Common myeloid progenitor, CD34-positive (primary cell): ENCODE measurements at regions not wholly inside any gene's neighbourhood (a gene's known extent, or its start where the extent isn't known, plus 50 kb on each side); places are given as distances from the start of the nearest gene placed in this dataset.
"Not testable (repeated sequence)": the region's sequence is repeated elsewhere in the genome, so short reads cannot be mapped to it uniquely, and the experiment has no call there.

Experiments used
- CTCF ChIA-PET: fragments of 350-600 bp; sonication (Branson Sonifier 250); formaldehyde crosslinking; loops from one replicate; lab custom pipeline; 2021; ENCODE audit warnings: antibody characterized with exemption; lab: Charles Lee
- POLR2A ChIA-PET: fragments of 350-600 bp; sonication (Branson Sonifier 250); formaldehyde crosslinking; loops from one replicate; lab custom pipeline; 2021; ENCODE audit warnings: antibody characterized with exemption; lab: Charles Lee
- DNase-seq, 3 donors: peaks; one replicate each; pipeline versions ENCODE4 v3.0.0 to v3.0.0-alpha.2; 2013
- H3K27ac ChIP-seq, 2 experiments: 1 replicate in 1 of 2; 2 replicates in 1 of 2; pipeline ENCODE4 v1.7.0; 2013; ENCODE audit warnings: inconsistent platforms in 2 of 2, low read length in 2 of 2, mild to moderate bottlenecking in 2 of 2, low read depth in 1 of 2, moderate library complexity in 1 of 2; ENCODE audit not compliant: severe bottlenecking in 2 of 2, insufficient read depth in 1 of 2, poor library complexity in 1 of 2
- H3K27me3 ChIP-seq, 5 experiments: replicated peaks in 2 of 5; 1 replicate in 3 of 5; 2 replicates in 2 of 5; pipeline versions ENCODE4 v1.6.1 to v1.7.0; 2013; ENCODE audit warnings: low read length in 4 of 5, mild to moderate bottlenecking in 2 of 5, moderate library complexity in 2 of 5, inconsistent platforms in 1 of 5; ENCODE audit not compliant: insufficient read depth in 5 of 5, control insufficient read depth in 4 of 5
- H3K36me3 ChIP-seq, 4 experiments: 1 replicate in 2 of 4; 2 replicates in 2 of 4; pipeline versions ENCODE4 v1.6.1 to v1.7.0; 2013; ENCODE audit warnings: low read length in 3 of 4, control low read depth in 1 of 4, mild to moderate bottlenecking in 1 of 4; ENCODE audit not compliant: control insufficient read depth in 4 of 4, insufficient read depth in 4 of 4
- H3K4me1 ChIP-seq, 4 experiments: 1 replicate in 3 of 4; 2 replicates in 1 of 4; pipeline versions ENCODE4 v1.6.1 to v1.7.1; 2013; ENCODE audit warnings: low read length in 3 of 4, mild to moderate bottlenecking in 3 of 4, control low read depth in 1 of 4, inconsistent platforms in 1 of 4, moderate library complexity in 1 of 4; ENCODE audit not compliant: control insufficient read depth in 4 of 4, insufficient read depth in 4 of 4; ENCODE audit errors: control extremely low read depth in 1 of 4
- H3K4me3 ChIP-seq, 7 experiments: 1 replicate in 4 of 7; 2 replicates in 3 of 7; pipeline versions ENCODE4 v1.5.1 to v1.7.0; 2013; ENCODE audit warnings: mild to moderate bottlenecking in 7 of 7, low read length in 6 of 7, moderate library complexity in 6 of 7, inconsistent platforms in 2 of 7, low read depth in 2 of 7, control low read depth in 1 of 7; ENCODE audit not compliant: insufficient read depth in 4 of 7, control insufficient read depth in 1 of 7; ENCODE audit errors: extremely low read depth in 1 of 7
- H3K9me3 ChIP-seq, 5 experiments: 1 replicate in 4 of 5; 2 replicates in 1 of 5; pipeline versions ENCODE4 v1.6.1 to v1.7.1; 2013; ENCODE audit warnings: low read length in 4 of 5, mild to moderate bottlenecking in 2 of 5, inconsistent platforms in 1 of 5, low read depth in 1 of 5, moderate library complexity in 1 of 5; ENCODE audit not compliant: control insufficient read depth in 4 of 5, insufficient read depth in 2 of 5; ENCODE audit errors: control extremely low read depth in 1 of 5
- WGBS: methylation state at CpG from one replicate; pipeline ENCODE4 v1.1.5; 2013; ENCODE audit not compliant: insufficient coverage; 5-methylcytosine and 5-hydroxymethylcytosine counted together

DNA sequence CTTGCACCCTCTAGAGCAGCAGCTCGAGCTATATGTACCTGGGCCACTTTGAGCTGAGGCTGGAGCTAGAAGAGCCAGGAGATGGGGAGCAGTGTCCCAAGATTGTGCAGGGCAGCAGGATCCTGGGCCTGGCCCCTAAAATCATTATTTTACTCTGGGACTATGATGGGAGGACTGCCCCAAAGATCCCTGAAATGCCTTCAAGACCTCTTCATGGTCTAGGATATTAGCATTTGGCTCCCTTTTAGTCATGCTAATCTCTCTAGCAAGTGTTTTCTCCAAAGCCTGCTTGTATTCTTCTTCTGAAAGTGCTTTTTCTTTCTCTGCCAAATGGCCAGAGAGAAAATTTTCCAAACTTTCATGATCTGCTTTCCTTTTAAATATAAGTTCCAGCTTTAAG lies 211.6 kb downstream of the PARM1 start:
- 83% methylated on average over 1 of the region's 1 CpG for WGBS
- no peak for DNase-seq
- no peaks in the 10 kb centered on the region for H3K27me3 ChIP-seq
- H3K27ac ChIP-seq = no peak overlapping the region
- peaks cover 0 to 1% (median 0%) of the 10 kb centered on the region in 5 experiments for H3K9me3 ChIP-seq
- no peak overlapping the region for H3K4me3 ChIP-seq
- H3K36me3 ChIP-seq = no peaks in the 10 kb centered on the region
- ChIA-PET CTCF (no interaction called here), POLR2A (no interaction called here)
- no peaks in the 10 kb centered on the region for H3K4me1 ChIP-seq

- Histone ChIP-seq H3K27ac (no peak overlapping the region), H3K27me3 (no peaks in the 10 kb centered on the region), H3K4me3 (no peak overlapping the region), H3K9me3 (peaks cover 0 to 1% (median 0%) of the 10 kb centered on the region in 5 experiments), H3K36me3 (no peaks in the 10 kb centered on the region), H3K4me1 (no peaks in the 10 kb centered on the region)
- POLR2A ChIA-PET = no interaction called here
- no CpG with 5 or more reads among the region's 1 CpG for WGBS
- CTCF ChIA-PET = no interaction called here
- DNase-seq = no peak
Observed at GRCh38 chr4:75142850-75143249, 209.9 kb downstream of the PARM1 start.

GRCh38 chr4:75142382-75142781 lies 209.5 kb downstream of the PARM1 start:
- H3K27me3 ChIP-seq = no peaks in the 10 kb centered on the region
- no CpG with 5 or more reads among the region's 2 CpGs for WGBS
- H3K4me1 ChIP-seq = no peaks in the 10 kb centered on the region
- CTCF ChIA-PET = no interaction called here
- POLR2A ChIA-PET = no interaction called here
- peaks cover 0 to 1% (median 0%) of the 10 kb centered on the region in 5 experiments for H3K9me3 ChIP-seq
- H3K27ac ChIP-seq = no peak overlapping the region
- H3K4me3 ChIP-seq = no peak overlapping the region
- H3K36me3 ChIP-seq = no peaks in the 10 kb centered on the region
- DNase-seq = no peak

DNA sequence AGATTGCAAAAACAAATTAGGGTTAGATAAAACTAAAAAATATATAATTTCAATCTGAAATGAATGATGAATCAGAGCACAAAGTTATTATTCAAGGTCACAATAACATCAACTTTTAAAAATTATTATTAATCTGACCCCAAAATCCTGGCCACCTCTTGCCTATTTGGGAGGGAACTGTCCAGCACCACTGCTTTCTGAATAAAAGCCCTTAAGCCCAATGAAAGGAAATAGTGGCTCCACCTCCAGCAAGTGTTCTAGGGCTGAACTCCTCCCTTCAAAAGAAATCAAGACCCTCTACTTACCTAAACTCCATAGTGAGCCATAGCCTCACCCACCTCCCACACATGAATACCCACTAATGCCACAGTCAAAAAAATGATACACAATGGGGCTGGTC lies 208.2 kb downstream of the PARM1 start:
- no peak overlapping the region for H3K27ac ChIP-seq
- peaks cover 0 to 1% (median 0%) of the 10 kb centered on the region in 5 experiments for H3K9me3 ChIP-seq
- no peak overlapping the region for H3K4me3 ChIP-seq
- no peaks in the 10 kb centered on the region for H3K27me3 ChIP-seq
- DNase-seq = no peak
- CTCF ChIA-PET = no interaction called here
- POLR2A ChIA-PET = no interaction called here
- no peaks in the 10 kb centered on the region for H3K4me1 ChIP-seq
- H3K36me3 ChIP-seq = no peaks in the 10 kb centered on the region

- DNase-seq = no peak
- Histone ChIP-seq H3K4me1 (no peaks in the 10 kb centered on the region), H3K27ac (no peak overlapping the region), H3K4me3 (no peak overlapping the region), H3K27me3 (no peaks in the 10 kb centered on the region), H3K36me3 (no peaks in the 10 kb centered on the region), H3K9me3 (peaks cover 0 to 1% (median 0%) of the 10 kb centered on the region in 5 experiments)
- ChIA-PET CTCF (no interaction called here), POLR2A (no interaction called here)
Observed at GRCh38 chr4:75137302-75137701, 204.4 kb downstream of the PARM1 start.

- peak in 1 of 3 donors; percentile 2 for DNase-seq
- no peak overlapping the region for H3K27ac ChIP-seq
- POLR2A ChIA-PET = no interaction called here
- H3K36me3 ChIP-seq = no peaks in the 10 kb centered on the region
- no peak overlapping the region for H3K4me3 ChIP-seq
- H3K27me3 ChIP-seq = no peaks in the 10 kb centered on the region
- H3K9me3 ChIP-seq = no peaks in the 10 kb centered on the region
- CTCF ChIA-PET = no interaction called here
- no peaks in the 10 kb centered on the region for H3K4me1 ChIP-seq
- 67% methylated on average over 1 of the region's 5 CpGs for WGBS
Observed at GRCh38 chr4:75135068-75135825, 202.3 kb downstream of the PARM1 start.

DNA sequence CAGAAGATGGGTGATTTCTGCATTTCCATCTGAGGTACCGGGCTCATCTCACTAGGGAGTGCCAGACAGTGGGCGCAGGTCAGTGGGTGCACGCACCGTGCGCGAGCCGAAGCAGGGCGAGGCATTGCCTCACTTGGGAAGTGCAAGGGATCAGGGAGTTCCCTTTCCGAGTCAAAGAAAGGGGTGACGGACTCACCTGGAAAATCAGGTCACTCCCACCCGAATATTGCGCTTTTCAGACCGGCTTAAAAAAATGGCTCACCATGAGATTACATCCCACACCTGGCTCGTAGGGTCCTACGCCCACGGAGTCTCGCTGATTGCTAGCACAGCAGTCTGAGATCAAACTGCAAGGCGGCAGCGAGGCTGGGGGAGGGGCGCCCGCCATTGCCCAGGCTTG lies 194.0 kb downstream of the PARM1 start:
- DNase-seq, H3K36me3 ChIP-seq, H3K4me1 ChIP-seq, CTCF ChIA-PET, H3K4me3 ChIP-seq, H3K27me3 ChIP-seq, H3K9me3 ChIP-seq, POLR2A ChIA-PET, H3K27ac ChIP-seq: not testable (repeated sequence)
- WGBS = 94% methylated on average over 5 of the region's 21 CpGs
